ENCODE measurements at regions not wholly inside any gene's neighbourhood (a gene's known extent, or its start where the extent isn't known, plus 50 kb on each side); places are given as distances from the start of the nearest gene placed in this dataset.

DNA sequence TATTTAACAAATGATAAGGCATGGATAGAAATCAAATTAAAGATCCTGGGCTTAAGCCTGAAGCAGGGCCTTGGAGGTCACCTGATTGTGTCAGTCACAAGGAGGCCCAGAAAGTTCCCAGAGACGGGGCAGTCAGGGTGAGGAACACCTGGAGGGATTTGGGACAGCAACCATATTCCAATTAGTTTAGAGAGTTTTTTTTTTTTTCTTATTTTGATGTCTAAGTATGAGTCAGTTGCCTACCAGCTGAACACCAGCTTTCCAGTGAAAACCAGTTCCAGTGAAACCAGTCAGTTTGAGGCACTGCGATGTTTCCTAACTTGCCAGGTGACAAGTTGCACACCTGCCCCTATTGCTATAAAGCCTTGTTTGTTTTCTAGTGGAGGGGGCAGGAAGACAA lies 350.7 kb upstream of the AZI2 start:
- Histone ChIP-seq H2AFZ (no peak overlapping the region), H3K36me3 (ENCODE audit: insufficient read depth) (no peaks in the 10 kb centered on the region), H3K79me2 (replicated peaks; ENCODE audit: insufficient read depth) (no peaks in the 10 kb centered on the region; the same call in 1 of the 2 replicates), H3K9me2 (ENCODE audit: insufficient read depth) (no peaks in the 10 kb centered on the region; the same call in 1 of the 2 replicates), H4K20me1 (replicated peaks; ENCODE audit: insufficient read depth) (no peaks in the 10 kb centered on the region), H3K27me3 (ENCODE audit: insufficient read depth) (no peaks in the 10 kb centered on the region), H3K4me1 (ENCODE audit: insufficient read depth) (peaks cover 10% of the 10 kb centered on the region), H3K27ac (ENCODE audit: low read depth) (no peak overlapping the region), H3K4me3 (no peak overlapping the region), H3K4me2 (no peak overlapping the region), H3F3A (replicated peaks; ENCODE audit: low read depth) (no peaks in the 10 kb centered on the region)
- Mint-ChIP-seq H3K36me3 (ENCODE audit: low read depth) (no peaks in the 10 kb centered on the region), H3K27me3 (ENCODE audit: insufficient read depth, low read depth, poor library complexity) (no peaks in the 10 kb centered on the region), H3K9me3 (no peaks in the 10 kb centered on the region), H3K4me3 (no peak overlapping the region), H3K27ac (no peak overlapping the region), H3K4me1 (peaks cover 19% of the 10 kb centered on the region)
- TF ChIP-seq POLR2AphosphoS5 (IDR thresholded peaks at IDR 0.05; ENCODE audit: low read depth) (no peak), ETS1 (IDR thresholded peaks at IDR 0.05) (no peak), EZH2phosphoT487 (IDR thresholded peaks at IDR 0.05; ENCODE audit: unreplicated experiment) (no peak), CREB1 (CRISPR knock-in tag; IDR thresholded peaks at IDR 0.05; ENCODE audit: low read depth) (no peak)
- TF ChIP-seq, protein P1, sequence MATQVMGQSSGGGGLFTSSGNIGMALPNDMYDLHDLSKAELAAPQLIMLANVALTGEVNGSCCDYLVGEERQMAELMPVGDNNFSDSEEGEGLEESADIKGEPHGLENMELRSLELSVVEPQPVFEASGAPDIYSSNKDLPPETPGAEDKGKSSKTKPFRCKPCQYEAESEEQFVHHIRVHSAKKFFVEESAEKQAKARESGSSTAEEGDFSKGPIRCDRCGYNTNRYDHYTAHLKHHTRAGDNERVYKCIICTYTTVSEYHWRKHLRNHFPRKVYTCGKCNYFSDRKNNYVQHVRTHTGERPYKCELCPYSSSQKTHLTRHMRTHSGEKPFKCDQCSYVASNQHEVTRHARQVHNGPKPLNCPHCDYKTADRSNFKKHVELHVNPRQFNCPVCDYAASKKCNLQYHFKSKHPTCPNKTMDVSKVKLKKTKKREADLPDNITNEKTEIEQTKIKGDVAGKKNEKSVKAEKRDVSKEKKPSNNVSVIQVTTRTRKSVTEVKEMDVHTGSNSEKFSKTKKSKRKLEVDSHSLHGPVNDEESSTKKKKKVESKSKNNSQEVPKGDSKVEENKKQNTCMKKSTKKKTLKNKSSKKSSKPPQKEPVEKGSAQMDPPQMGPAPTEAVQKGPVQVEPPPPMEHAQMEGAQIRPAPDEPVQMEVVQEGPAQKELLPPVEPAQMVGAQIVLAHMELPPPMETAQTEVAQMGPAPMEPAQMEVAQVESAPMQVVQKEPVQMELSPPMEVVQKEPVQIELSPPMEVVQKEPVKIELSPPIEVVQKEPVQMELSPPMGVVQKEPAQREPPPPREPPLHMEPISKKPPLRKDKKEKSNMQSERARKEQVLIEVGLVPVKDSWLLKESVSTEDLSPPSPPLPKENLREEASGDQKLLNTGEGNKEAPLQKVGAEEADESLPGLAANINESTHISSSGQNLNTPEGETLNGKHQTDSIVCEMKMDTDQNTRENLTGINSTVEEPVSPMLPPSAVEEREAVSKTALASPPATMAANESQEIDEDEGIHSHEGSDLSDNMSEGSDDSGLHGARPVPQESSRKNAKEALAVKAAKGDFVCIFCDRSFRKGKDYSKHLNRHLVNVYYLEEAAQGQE (IDR thresholded peaks at IDR 0.05; ENCODE audit: unreplicated experiment) = no peak
- no peak for ATAC-seq
- no peak for DNase-seq (ENCODE audit: low spot score)

DNA sequence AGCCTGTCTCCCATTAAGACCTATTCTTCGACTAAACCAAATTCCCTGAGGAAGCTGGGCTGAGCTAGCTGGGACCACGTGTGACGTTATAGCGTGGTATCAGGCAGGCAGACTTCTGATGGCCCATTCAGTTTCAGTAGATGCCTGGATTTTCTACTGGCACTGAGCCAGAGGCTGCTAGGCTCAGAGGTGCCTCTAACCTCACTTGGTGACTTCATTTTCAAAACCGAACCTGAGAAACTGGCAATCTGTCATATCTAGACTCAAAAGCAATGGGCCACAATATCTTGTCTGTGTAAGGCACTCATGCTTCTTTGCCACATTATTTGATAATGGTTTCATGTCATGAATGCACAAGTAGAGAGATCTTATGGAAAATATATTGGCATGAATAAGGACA lies 352.1 kb upstream of the AZI2 start:
- H3K4me3 Mint-ChIP-seq = no peak overlapping the region
- Histone ChIP-seq H3K4me1 (ENCODE audit: insufficient read depth) (peaks cover 11% of the 10 kb centered on the region), H3F3A (replicated peaks; ENCODE audit: low read depth) (no peaks in the 10 kb centered on the region), H3K4me2 (no peak overlapping the region), H4K20me1 (replicated peaks; ENCODE audit: insufficient read depth) (no peaks in the 10 kb centered on the region), H3K36me3 (ENCODE audit: insufficient read depth) (no peaks in the 10 kb centered on the region), H3K27me3 (ENCODE audit: insufficient read depth) (no peaks in the 10 kb centered on the region), H3K9me2 (ENCODE audit: insufficient read depth) (peaks cover 4% of the 10 kb centered on the region; the same call in 1 of the 2 replicates), H3K27ac (ENCODE audit: low read depth) (no peak overlapping the region), H3K4me3 (no peak overlapping the region), H3K79me2 (replicated peaks; ENCODE audit: insufficient read depth) (no peaks in the 10 kb centered on the region; the same call in 1 of the 2 replicates), H2AFZ (no peak overlapping the region)
- no peak overlapping the region for H3K27ac Mint-ChIP-seq
- no peaks in the 10 kb centered on the region for H3K27me3 Mint-ChIP-seq (ENCODE audit: insufficient read depth, low read depth, poor library complexity)
- no peaks in the 10 kb centered on the region for H3K9me3 Mint-ChIP-seq
- DNase-seq (ENCODE audit: low spot score) (no peak), ATAC-seq (no peak)
- no peaks in the 10 kb centered on the region for H3K36me3 Mint-ChIP-seq (ENCODE audit: low read depth)
- H3K4me1 Mint-ChIP-seq = peaks cover 22% of the 10 kb centered on the region
- TF ChIP-seq NANOG (IDR thresholded peaks at IDR 0.05; ENCODE audit: borderline replicate concordance) = no peak
- TF ChIP-seq, protein P1 (IDR thresholded peaks at IDR 0.05; ENCODE audit: unreplicated experiment) = no peak
- no peak for TF ChIP-seq POLR2AphosphoS5 (IDR thresholded peaks at IDR 0.05; ENCODE audit: low read depth)
- TF ChIP-seq ZNF462 (CRISPR knock-in tag; IDR thresholded peaks at IDR 0.05) = no peak
